Endothelial cell of umbilical vein (primary cell): ENCODE measurements at regions not wholly inside any gene's neighbourhood (a gene's known extent, or its start where the extent isn't known, plus 50 kb on each side); places are given as distances from the start of the nearest gene placed in this dataset.

Experiments
- BruUV-seq: library from RNA; stranded (reverse); fragments of 400-500 nt; replicated peaks from 2 replicates; lab custom pipeline; 2021; lab: Mats Ljungman, UMichigan
- CTCF ChIA-PET: fragments of 300-600, 350-600 bp; sonication (Branson Sonifier 250); formaldehyde crosslinking; loops from one replicate; lab custom pipeline; 2021; ENCODE audit warnings: antibody characterized with exemption, inconsistent platforms; lab: Charles Lee
- POLR2A ChIA-PET: fragments of 300-600, 350-600 bp; sonication (Branson Sonifier 250); formaldehyde crosslinking; loops from one replicate; lab custom pipeline; 2021; ENCODE audit warnings: antibody characterized with exemption, inconsistent platforms; lab: Charles Lee
- DNase-seq: peaks from one replicate; pipeline ENCODE4 v3.0.0-alpha.2; 2011; ENCODE audit warnings: low read depth, low spot score
- FAIRE-seq: peaks from 2 replicates; lab custom pipeline; 2011; peaks lifted over from hg19 to GRCh38; lab: Jason Lieb, UNC
- H2AFZ ChIP-seq: 2 replicates; pipeline ENCODE4 v1.6.0; 2012; ENCODE audit warnings: low read depth, low read length, control low read depth, inconsistent platforms
- H3K27ac ChIP-seq: 2 replicates; pipeline ENCODE4 v1.5.1; 2011; ENCODE audit warnings: low read depth, mild to moderate bottlenecking, control low read depth, low read length, moderate library complexity; ENCODE audit not compliant: insufficient read depth
- H3K27me3 ChIP-seq, 2 experiments: 2 replicates each; pipeline versions ENCODE4 v1.6.0 to v1.6.1; 2011; ENCODE audit warnings: low read length in 2 of 2, mixed read lengths in 1 of 2; ENCODE audit not compliant: control insufficient read depth in 2 of 2, insufficient read depth in 2 of 2
- H3K36me3 ChIP-seq, 2 experiments: 2 replicates in 1 of 2; 3 replicates in 1 of 2; pipeline ENCODE4 v1.5.1; 2011; ENCODE audit warnings: low read length in 2 of 2, mild to moderate bottlenecking in 1 of 2, moderate library complexity in 1 of 2; ENCODE audit not compliant: control insufficient read depth in 2 of 2, insufficient read depth in 2 of 2; ENCODE audit errors: extremely low read depth in 1 of 2
- H3K4me1 ChIP-seq: 3 replicates; pipeline ENCODE4 v1.5.1; 2011; ENCODE audit warnings: mild to moderate bottlenecking, low read length; ENCODE audit not compliant: control insufficient read depth, insufficient read depth; ENCODE audit errors: extremely low read depth
- H3K4me2 ChIP-seq: 2 replicates; pipeline ENCODE4 v1.6.1; 2011; ENCODE audit warnings: low read length, control low read depth, mixed read lengths; ENCODE audit not compliant: insufficient read depth
- H3K4me3 ChIP-seq, 3 experiments: fragments of 200-600 bp in 1 of 3; sonication (generic), shearing (Covaris generic) in 1 of 3; replicated peaks in 1 of 3; 2 replicates each; pipeline ENCODE4 v1.5.1; 2011 to 2016; ENCODE audit warnings: control low read depth in 3 of 3, low read length in 3 of 3, mild to moderate bottlenecking in 2 of 3, inconsistent platforms in 1 of 3, low read depth in 1 of 3, moderate library complexity in 1 of 3; ENCODE audit not compliant: insufficient read depth in 1 of 3
- H3K79me2 ChIP-seq: 2 replicates; pipeline ENCODE4 v1.6.0; 2012; ENCODE audit warnings: low read length, inconsistent platforms; ENCODE audit not compliant: control insufficient read depth, insufficient read depth
- H3K9ac ChIP-seq: replicated peaks from 2 replicates; pipeline ENCODE3; 2011; ENCODE audit warnings: low read length, control low read depth; ENCODE audit not compliant: insufficient read depth; ENCODE audit errors: extremely low read depth
- H3K9me1 ChIP-seq: replicated peaks from 3 replicates; pipeline ENCODE4 v1.6.0; 2011; ENCODE audit warnings: mild to moderate bottlenecking, low read length; ENCODE audit not compliant: control insufficient read depth, insufficient read depth; ENCODE audit errors: extremely low read depth
- H3K9me3 ChIP-seq: replicated peaks from 2 replicates; pipeline ENCODE4 v1.5.1; 2012; ENCODE audit warnings: low read length, inconsistent platforms; ENCODE audit not compliant: control insufficient read depth, insufficient read depth
- H4K20me1 ChIP-seq: replicated peaks from 2 replicates; pipeline ENCODE3; 2011; ENCODE audit warnings: mild to moderate bottlenecking, low read length; ENCODE audit not compliant: control insufficient read depth, insufficient read depth; ENCODE audit errors: extremely low read depth
- CTCF ChIP-seq, 2 donors: IDR thresholded peaks; 1 replicate in 1 of 2; 2 replicates in 1 of 2; pipeline ENCODE4 v1.5.1; 2011; ENCODE audit warnings: low read length in 2 of 2, mild to moderate bottlenecking in 2 of 2, moderate library complexity in 2 of 2, control low read depth in 1 of 2, inconsistent platforms in 1 of 2, low read depth in 1 of 2; ENCODE audit not compliant: insufficient read depth in 1 of 2; ENCODE audit errors: extremely low read depth in 1 of 2
- EZH2 ChIP-seq: IDR thresholded peaks from 2 replicates; pipeline ENCODE4 v1.6.1; 2012; ENCODE audit warnings: borderline replicate concordance, low read depth, mild to moderate bottlenecking, moderate library complexity, low read length, inconsistent platforms; ENCODE audit not compliant: severe bottlenecking
- FOS ChIP-seq: IDR thresholded peaks from 2 replicates; pipeline ENCODE4 v1.6.1; 2011; ENCODE audit warnings: mild to moderate bottlenecking, low read length, moderate library complexity, borderline replicate concordance; ENCODE audit not compliant: insufficient read depth
- GATA2 ChIP-seq: IDR thresholded peaks from 2 replicates; pipeline ENCODE4 v1.7.0; 2011; ENCODE audit warnings: low read depth, mild to moderate bottlenecking, moderate library complexity, mixed read lengths, low read length; ENCODE audit not compliant: insufficient read length, insufficient read depth
- JUN ChIP-seq: IDR thresholded peaks from 2 replicates; pipeline ENCODE4 v1.6.1; 2011; ENCODE audit warnings: borderline replicate concordance, low read depth; ENCODE audit not compliant: insufficient read length, insufficient read depth
- MAX ChIP-seq: IDR thresholded peaks from 2 replicates; pipeline ENCODE4 v1.6.1; 2011; ENCODE audit not compliant: insufficient read depth, insufficient read length
- MYC ChIP-seq: IDR thresholded peaks from one replicate; pipeline ENCODE4 v1.6.1; 2011; ENCODE audit warnings: mild to moderate bottlenecking, low read depth, low read length
- POLR2A ChIP-seq: IDR thresholded peaks from 2 replicates; pipeline ENCODE4 v1.6.1; 2012; ENCODE audit warnings: low read depth, mild to moderate bottlenecking, control low read depth, low read length
- dilution Hi-C: fragments of 300-500 bp; cut with MboI; formaldehyde crosslinking; loops from one replicate; pipeline ENCODE4 v1.15.0; 2019; ENCODE audit warnings: low sequenced_read_pairs; ENCODE audit not compliant: extremely low pct_ligation_motif_present
- intact Hi-C: fragments of 100-400 bp; cut with micrococcal nuclease; formaldehyde crosslinking; loops from one replicate; pipeline ENCODE4 v1.10.0; 2022

- Histone ChIP-seq H3K36me3 (no peaks in the 10 kb centered on the region), H3K27me3 (no peaks in the 10 kb centered on the region), H3K27ac (no peak overlapping the region), H3K79me2 (no peaks in the 10 kb centered on the region), H2AFZ (no peak overlapping the region), H3K9ac (no peak overlapping the region), H4K20me1 (no peaks in the 10 kb centered on the region), H3K9me3 (no peaks in the 10 kb centered on the region), H3K4me3 (no peak overlapping the region), H3K4me1 (no peaks in the 10 kb centered on the region), H3K9me1 (no peaks in the 10 kb centered on the region), H3K4me2 (no peak overlapping the region)
- FAIRE-seq, result no peak
- ChIA-PET CTCF (interaction anchor here (1.2 kb wide), 1 partner anchor 8 kb away, joined by 3 read pairs; no protein-coding TSS in a partner anchor), POLR2A (no interaction called here)
- intact Hi-C loops (no loop called here), dilution Hi-C loops (no loop called here)
- DNase-seq, result no peak
- no peak for TF ChIP-seq JUN
- TF ChIP-seq MYC, result no peak
- no peak for TF ChIP-seq EZH2
- no peak for TF ChIP-seq MAX
- no peak for TF ChIP-seq POLR2A
- TF ChIP-seq GATA2, result no peak
- no peak for TF ChIP-seq FOS
- no peak for TF ChIP-seq CTCF (IDR thresholded peaks at IDR 0.05; ENCODE audit: extremely low read depth in 1 of 2, insufficient read depth in 1 of 2, low read depth in 1 of 2, low read length in 2 of 2)
- BruUV-seq, result no TSS peak
Measured at GRCh38 chr6:135594000-135594399, 96.5 kb upstream of the AHI1 start.
